AG09309 (cell line): ENCODE measurements at regions not wholly inside any gene's neighbourhood (a gene's known extent, or its start where the extent isn't known, plus 50 kb on each side); places are given as distances from the start of the nearest gene placed in this dataset.

Experiments
- DNase-seq: peaks from one replicate; pipeline ENCODE4 v3.0.0-alpha.2; 2010; ENCODE audit warnings: low read depth
- H3K4me3 ChIP-seq: 2 replicates; pipeline ENCODE4 v1.5.1; 2011; ENCODE audit warnings: mild to moderate bottlenecking, low read depth, low read length, moderate library complexity; ENCODE audit not compliant: control insufficient read depth
- CTCF ChIP-seq: IDR thresholded peaks from 2 replicates; pipeline ENCODE4 v1.5.1; 2011; ENCODE audit warnings: mild to moderate bottlenecking, low read depth, low read length, inconsistent platforms; ENCODE audit not compliant: insufficient read depth, control insufficient read depth; ENCODE audit errors: missing control alignments

GRCh38 chr6:121917834-121918559 is 481.5 kb upstream of the HSF2 start:
- DNase-seq: no peak
- H3K4me3 ChIP-seq: no peak overlapping the region
- no peak for TF ChIP-seq CTCF

- TF ChIP-seq CTCF: no peak
- no peak overlapping the region for H3K4me3 ChIP-seq
- no peak for DNase-seq
Observed at GRCh38 chr6:121920616-121921015, 478.8 kb upstream of the HSF2 start.

- no peak overlapping the region for H3K4me3 ChIP-seq
- TF ChIP-seq CTCF: no peak
- DNase-seq: no peak
Observed at GRCh38 chr6:121925024-121925423, 474.4 kb upstream of the HSF2 start.

- DNase-seq: no peak
- TF ChIP-seq CTCF: no peak
- no peak overlapping the region for H3K4me3 ChIP-seq
Observed at GRCh38 chr6:121925534-121926255, 473.8 kb upstream of the HSF2 start.

GRCh38 chr6:121929301-121929700 is 470.2 kb upstream of the HSF2 start:
- H3K4me3 ChIP-seq: no peak overlapping the region
- DNase-seq: no peak
- no peak for TF ChIP-seq CTCF

- DNase-seq: peak; percentile 98
- no peak overlapping the region for H3K4me3 ChIP-seq
- TF ChIP-seq CTCF: no peak
Observed at GRCh38 chr6:121932076-121932991, 467.1 kb upstream of the HSF2 start.
